Esophagus squamous epithelium (tissue), 5 donors: ENCODE measurements at regions not wholly inside any gene's neighbourhood (a gene's known extent, or its start where the extent isn't known, plus 50 kb on each side); places are given as distances from the start of the nearest gene placed in this dataset.

Source experiments
- DNase-seq: peaks from one replicate; lab custom pipeline; 2025; lab: John Stamatoyannopoulos, UW
- H3K27ac ChIP-seq, 4 donors: fragments of 200-600 bp; sonication (generic); one replicate each; pipeline ENCODE4 v1.5.1; 2016 to 2019; ENCODE audit warnings: mild to moderate bottlenecking in 1 of 4
- H3K27me3 ChIP-seq, 4 donors: fragments of 200-600 bp; sonication (generic); 1 replicate in 3 of 4; 2 replicates in 1 of 4; pipeline versions ENCODE4 v1.5.1 to v1.6.0; 2017 to 2021; ENCODE audit warnings: antibody characterized with exemption in 1 of 4
- H3K36me3 ChIP-seq, 3 donors: fragments of 200-600 bp; sonication (generic); one replicate each; pipeline ENCODE4 v1.5.1; 2016 to 2019
- H3K4me1 ChIP-seq, 3 donors: fragments of 200-600 bp; sonication (generic); one replicate each; pipeline ENCODE4 v1.5.1; 2017 to 2019
- H3K4me3 ChIP-seq, 4 donors: fragments of 200-600 bp; sonication (generic); 1 replicate in 3 of 4; 2 replicates in 1 of 4; pipeline ENCODE4 v1.5.1; 2016 to 2019; ENCODE audit warnings: mild to moderate bottlenecking in 2 of 4, moderate library complexity in 1 of 4
- H3K9me3 ChIP-seq, 3 donors: fragments of 200-600 bp; sonication (generic); one replicate each; pipeline ENCODE4 v1.5.1; 2016 to 2019
- POLR2A ChIP-seq, 4 donors: fragments of 450-650 bp; IDR thresholded peaks; one replicate each; pipeline ENCODE4 v1.6.1; 2017; ENCODE audit warnings: antibody characterized with exemption in 4 of 4, mild to moderate bottlenecking in 4 of 4, moderate library complexity in 3 of 4
- WGBS, 2 donors: methylation state at CpG; one replicate each; pipeline ENCODE4 v1.1.5; 2018; 5-methylcytosine and 5-hydroxymethylcytosine counted together
- intact Hi-C: fragments of 100-400 bp; cut with DNase I; formaldehyde crosslinking; loops from one replicate; pipeline ENCODE4 v1.15.0; 2022
- TF ChIP-seq, protein P1 (sequence below), 6 experiments: fragments of 450-650 bp in 4 of 6; fragments of 200-600 bp in 2 of 6; sonication (generic) in 2 of 6; IDR thresholded peaks; one replicate each; pipeline ENCODE4 v1.5.1; 2016 to 2019; ENCODE audit warnings: antibody characterized with exemption in 6 of 6, mild to moderate bottlenecking in 4 of 6, moderate library complexity in 4 of 6
- donor health status: DM: yes; HTN: yes; CAD: no.

DNA sequence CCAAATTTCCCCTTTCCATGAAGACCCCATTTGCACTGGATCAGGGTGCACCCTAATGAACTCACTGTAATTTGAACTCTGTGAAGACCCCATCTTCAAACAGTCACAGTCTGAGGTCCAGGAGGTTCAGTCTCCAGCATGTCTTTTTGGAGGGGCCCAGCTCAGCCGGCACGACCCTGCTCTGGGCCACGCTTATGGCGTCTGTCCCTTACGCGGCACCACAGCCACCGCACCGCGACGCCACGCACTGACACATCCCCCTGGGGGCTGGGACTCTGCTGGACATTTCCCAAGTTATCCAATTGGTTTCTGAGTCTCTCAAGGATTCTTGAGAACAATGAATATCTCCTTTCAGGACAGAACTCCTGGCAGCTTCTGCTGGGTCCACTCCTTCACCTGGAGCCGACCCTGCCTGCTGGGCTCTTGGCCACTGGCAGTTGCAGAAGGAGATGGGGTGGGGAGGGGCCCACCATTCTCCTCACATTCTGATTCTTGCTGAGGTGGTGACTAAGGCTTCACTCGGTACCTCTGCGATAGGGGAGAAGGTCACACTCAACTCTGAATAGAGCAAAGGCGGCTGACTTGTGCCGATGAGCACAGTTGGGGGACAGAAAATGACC is 124.0 kb downstream of the RTP5 start:
- Histone ChIP-seq H3K27me3 (no peaks in the 10 kb centered on the region), H3K36me3 (no peaks in the 10 kb centered on the region), H3K9me3 (no peaks in the 10 kb centered on the region), H3K4me1 (no peaks in the 10 kb centered on the region), H3K27ac (no peak overlapping the region), H3K4me3 (no peak overlapping the region)
- DNase-seq: no peak
- TF ChIP-seq POLR2A (IDR thresholded peaks at IDR 0.05): no peak
- TF ChIP-seq, protein P1, sequence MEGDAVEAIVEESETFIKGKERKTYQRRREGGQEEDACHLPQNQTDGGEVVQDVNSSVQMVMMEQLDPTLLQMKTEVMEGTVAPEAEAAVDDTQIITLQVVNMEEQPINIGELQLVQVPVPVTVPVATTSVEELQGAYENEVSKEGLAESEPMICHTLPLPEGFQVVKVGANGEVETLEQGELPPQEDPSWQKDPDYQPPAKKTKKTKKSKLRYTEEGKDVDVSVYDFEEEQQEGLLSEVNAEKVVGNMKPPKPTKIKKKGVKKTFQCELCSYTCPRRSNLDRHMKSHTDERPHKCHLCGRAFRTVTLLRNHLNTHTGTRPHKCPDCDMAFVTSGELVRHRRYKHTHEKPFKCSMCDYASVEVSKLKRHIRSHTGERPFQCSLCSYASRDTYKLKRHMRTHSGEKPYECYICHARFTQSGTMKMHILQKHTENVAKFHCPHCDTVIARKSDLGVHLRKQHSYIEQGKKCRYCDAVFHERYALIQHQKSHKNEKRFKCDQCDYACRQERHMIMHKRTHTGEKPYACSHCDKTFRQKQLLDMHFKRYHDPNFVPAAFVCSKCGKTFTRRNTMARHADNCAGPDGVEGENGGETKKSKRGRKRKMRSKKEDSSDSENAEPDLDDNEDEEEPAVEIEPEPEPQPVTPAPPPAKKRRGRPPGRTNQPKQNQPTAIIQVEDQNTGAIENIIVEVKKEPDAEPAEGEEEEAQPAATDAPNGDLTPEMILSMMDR (IDR thresholded peaks at IDR 0.05): no peak
- 92 to 97% methylated on average over 11 to 14 of the region's 16 CpGs for WGBS, 2 donors
- intact Hi-C loops: no loop called here

DNA sequence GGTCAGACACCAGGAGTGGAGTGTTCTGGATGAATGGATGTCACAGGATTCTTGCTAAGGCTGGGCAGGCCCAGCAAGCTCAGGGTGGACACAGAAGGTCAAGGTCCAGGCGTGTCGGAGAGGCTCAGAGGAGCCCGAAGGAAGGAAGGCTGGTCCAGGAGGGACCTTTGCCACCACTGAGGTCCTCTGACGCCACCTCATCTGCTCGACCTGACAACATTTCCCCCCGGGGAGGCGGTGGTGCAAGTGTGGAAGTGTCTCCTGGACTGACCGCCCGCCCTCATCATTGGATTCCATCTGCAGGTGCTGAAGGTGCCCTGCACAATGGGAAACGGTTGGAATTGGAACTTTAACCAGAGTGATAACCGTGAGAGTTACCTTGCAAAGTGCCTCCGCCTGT is 124.6 kb downstream of the RTP5 start:
- no peak for TF ChIP-seq POLR2A (IDR thresholded peaks at IDR 0.05)
- TF ChIP-seq, protein P1 (IDR thresholded peaks at IDR 0.05): no peak
- Histone ChIP-seq H3K27me3 (no peaks in the 10 kb centered on the region), H3K4me1 (no peaks in the 10 kb centered on the region), H3K27ac (no peak overlapping the region), H3K4me3 (no peak overlapping the region), H3K36me3 (no peaks in the 10 kb centered on the region), H3K9me3 (no peaks in the 10 kb centered on the region)
- intact Hi-C loops: no loop called here
- WGBS, 2 donors: 91 to 92% methylated on average over 7 to 11 of the region's 12 CpGs
- DNase-seq: no peak

DNA sequence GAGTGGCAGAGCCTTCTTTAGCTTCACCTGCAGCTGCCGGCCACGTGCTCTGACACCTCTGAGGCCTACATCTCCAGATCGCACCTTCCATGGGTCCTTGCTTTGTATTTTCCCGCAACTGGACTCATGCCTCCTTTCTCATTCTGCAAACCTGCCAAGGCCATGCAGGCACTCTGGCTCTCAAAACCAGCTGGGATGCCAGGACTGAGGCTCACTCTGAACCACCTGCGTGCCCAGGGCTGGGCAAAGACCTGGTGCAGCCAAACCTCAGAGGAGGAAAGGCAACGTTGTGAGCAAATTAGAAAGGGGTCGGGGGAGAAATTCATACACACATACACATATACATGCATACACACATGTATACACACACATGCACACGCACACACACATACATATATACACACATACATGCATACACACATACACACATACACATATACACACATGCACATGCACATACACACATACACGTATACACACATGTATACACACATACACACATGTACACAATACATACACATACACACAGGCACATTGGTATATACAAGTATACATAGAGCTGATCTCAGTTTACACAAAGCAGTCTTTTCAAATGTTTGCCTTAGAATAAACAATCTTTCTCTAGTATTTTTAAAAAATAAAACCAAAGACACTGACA is 125.2 kb downstream of the RTP5 start:
- no peak for DNase-seq

GRCh38 chr2:241996100-241996499 is 126.6 kb downstream of the RTP5 start:
- Histone ChIP-seq H3K4me1 (no peaks in the 10 kb centered on the region), H3K4me3 (no peak overlapping the region), H3K9me3 (no peaks in the 10 kb centered on the region), H3K36me3 (no peaks in the 10 kb centered on the region), H3K27ac (no peak overlapping the region), H3K27me3 (no peaks in the 10 kb centered on the region)
- 94 to 95% methylated on average over 11 to 13 of the region's 13 CpGs for WGBS, 2 donors
- TF ChIP-seq, protein P1 (IDR thresholded peaks at IDR 0.05): no peak
- no peak for TF ChIP-seq POLR2A (IDR thresholded peaks at IDR 0.05)
- DNase-seq: no peak
- intact Hi-C loops: no loop called here

More for the DNA sequence above, 125.2 kb downstream of the RTP5 start:
- Histone ChIP-seq H3K4me3 (no peak overlapping the region), H3K4me1 (no peaks in the 10 kb centered on the region), H3K36me3 (no peaks in the 10 kb centered on the region), H3K27ac (no peak overlapping the region), H3K9me3 (no peaks in the 10 kb centered on the region), H3K27me3 (no peaks in the 10 kb centered on the region)
- intact Hi-C loops: no loop called here
- 83 to 91% methylated on average over 7 to 9 of the region's 9 CpGs for WGBS, 2 donors
- no peak for TF ChIP-seq POLR2A (IDR thresholded peaks at IDR 0.05)
- TF ChIP-seq, protein P1 (IDR thresholded peaks at IDR 0.05): no peak

- no peak for DNase-seq
- no peaks in the 10 kb centered on the region for H3K36me3 ChIP-seq
- H3K27me3 ChIP-seq: no peaks in the 10 kb centered on the region
- no peak overlapping the region for H3K4me3 ChIP-seq
- no peaks in the 10 kb centered on the region for H3K4me1 ChIP-seq
- H3K9me3 ChIP-seq: no peaks in the 10 kb centered on the region
- TF ChIP-seq POLR2A (IDR thresholded peaks at IDR 0.05): no peak
- TF ChIP-seq, protein P1 (IDR thresholded peaks at IDR 0.05): no peak
- H3K27ac ChIP-seq: no peak overlapping the region
- WGBS, 2 donors: 91 to 92% methylated on average over 16 of the region's 16 CpGs
- intact Hi-C loops: no loop called here
These were observed 127.5 kb downstream of the RTP5 start for GRCh38 chr2:241997017-241997416.
